ENCODE measurements at regions not wholly inside any gene's neighbourhood (a gene's known extent, or its start where the extent isn't known, plus 50 kb on each side); places are given as distances from the start of the nearest gene placed in this dataset.

DNA sequence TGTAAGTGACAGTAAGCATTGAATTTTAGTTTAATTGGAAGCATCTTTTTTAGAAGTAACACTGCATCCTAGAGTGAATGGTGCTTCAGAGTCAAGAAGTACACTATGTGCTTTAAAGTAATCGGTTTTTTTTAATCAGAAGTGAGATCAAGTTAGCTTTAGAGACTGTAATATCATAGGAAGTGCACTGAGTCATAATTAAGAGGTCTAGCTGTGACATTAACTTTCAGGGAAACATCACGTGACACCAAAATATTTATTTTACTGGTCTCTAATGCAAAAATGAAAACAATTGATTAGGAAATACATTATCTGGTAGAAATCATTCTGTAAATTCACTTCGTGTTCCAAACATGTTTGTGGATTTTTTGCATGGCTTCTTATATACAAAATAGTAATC lies 55.3 kb upstream of the KYNU start:
- WGBS (ENCODE audit: missing lambda C conversion rate): 37% methylated on average over 3 of the region's 3 CpGs

DNA sequence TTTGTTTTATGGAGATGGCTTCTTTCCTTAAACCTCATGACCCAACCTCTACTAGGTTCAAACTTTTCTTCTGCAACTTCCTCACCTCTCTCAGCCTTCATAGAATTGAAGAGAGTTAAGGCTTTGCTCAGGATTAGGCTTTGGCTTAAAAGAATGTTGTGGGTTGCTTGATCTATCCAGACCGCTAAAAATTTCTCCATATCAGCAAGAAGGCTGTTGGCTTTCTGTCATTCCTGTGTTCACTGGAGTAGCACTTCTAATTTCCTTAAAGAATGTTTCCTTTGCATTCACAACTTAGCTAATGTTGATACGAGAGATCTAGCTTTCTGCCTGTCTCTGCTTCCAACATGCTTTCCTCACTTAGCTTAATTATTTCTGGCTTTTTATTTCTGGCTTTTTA lies 58.1 kb upstream of the KYNU start:
- Histone ChIP-seq H3K4me3 (no peak overlapping the region), H3K4me2 (no peak overlapping the region), H3K4me1 (peaks cover 15% of the 10 kb centered on the region), H3K27ac (no peak overlapping the region), H3K9me3 (no peaks in the 10 kb centered on the region; the same call in 2 of the 3 replicates)
- DNase-seq (ENCODE audit: low read depth in 1 of 2, low spot score in 1 of 2) (no peak), FAIRE-seq (no peak), ATAC-seq (no peak)
- WGBS (ENCODE audit: missing lambda C conversion rate): 94% methylated on average over 2 of the region's 2 CpGs
- TF ChIP-seq FOSL2 (IDR thresholded peaks at IDR 0.05) (no peak), FOSL2 (CRISPR knock-in tag; IDR thresholded peaks at IDR 0.05) (no peak), NFE2L2 (conservative IDR thresholded peaks at IDR 0.05; ENCODE audit: low read length) (no peak), RNF2 (IDR thresholded peaks at IDR 0.05; ENCODE audit: borderline replicate concordance, low read depth) (no peak), RCOR1 (IDR thresholded peaks at IDR 0.05; ENCODE audit: low read depth, low read length) (no peak), JUN (IDR thresholded peaks at IDR 0.05) (no peak), CTCF (IDR thresholded peaks at IDR 0.05) (no peak), PHF8 (IDR thresholded peaks at IDR 0.05; ENCODE audit: borderline replicate concordance, low read depth) (no peak), JUNB (IDR thresholded peaks at IDR 0.05) (no peak), CBX2 (IDR thresholded peaks at IDR 0.05; ENCODE audit: borderline replicate concordance, low read depth) (no peak), RARB (CRISPR knock-in tag; IDR thresholded peaks at IDR 0.05) (no peak), HOXA7 (CRISPR knock-in tag; IDR thresholded peaks at IDR 0.05) (no peak), HMGXB4 (CRISPR knock-in tag; IDR thresholded peaks at IDR 0.05; ENCODE audit: borderline replicate concordance) (no peak), KDM5A (IDR thresholded peaks at IDR 0.05) (no peak)
- TF ChIP-seq, protein P1, sequence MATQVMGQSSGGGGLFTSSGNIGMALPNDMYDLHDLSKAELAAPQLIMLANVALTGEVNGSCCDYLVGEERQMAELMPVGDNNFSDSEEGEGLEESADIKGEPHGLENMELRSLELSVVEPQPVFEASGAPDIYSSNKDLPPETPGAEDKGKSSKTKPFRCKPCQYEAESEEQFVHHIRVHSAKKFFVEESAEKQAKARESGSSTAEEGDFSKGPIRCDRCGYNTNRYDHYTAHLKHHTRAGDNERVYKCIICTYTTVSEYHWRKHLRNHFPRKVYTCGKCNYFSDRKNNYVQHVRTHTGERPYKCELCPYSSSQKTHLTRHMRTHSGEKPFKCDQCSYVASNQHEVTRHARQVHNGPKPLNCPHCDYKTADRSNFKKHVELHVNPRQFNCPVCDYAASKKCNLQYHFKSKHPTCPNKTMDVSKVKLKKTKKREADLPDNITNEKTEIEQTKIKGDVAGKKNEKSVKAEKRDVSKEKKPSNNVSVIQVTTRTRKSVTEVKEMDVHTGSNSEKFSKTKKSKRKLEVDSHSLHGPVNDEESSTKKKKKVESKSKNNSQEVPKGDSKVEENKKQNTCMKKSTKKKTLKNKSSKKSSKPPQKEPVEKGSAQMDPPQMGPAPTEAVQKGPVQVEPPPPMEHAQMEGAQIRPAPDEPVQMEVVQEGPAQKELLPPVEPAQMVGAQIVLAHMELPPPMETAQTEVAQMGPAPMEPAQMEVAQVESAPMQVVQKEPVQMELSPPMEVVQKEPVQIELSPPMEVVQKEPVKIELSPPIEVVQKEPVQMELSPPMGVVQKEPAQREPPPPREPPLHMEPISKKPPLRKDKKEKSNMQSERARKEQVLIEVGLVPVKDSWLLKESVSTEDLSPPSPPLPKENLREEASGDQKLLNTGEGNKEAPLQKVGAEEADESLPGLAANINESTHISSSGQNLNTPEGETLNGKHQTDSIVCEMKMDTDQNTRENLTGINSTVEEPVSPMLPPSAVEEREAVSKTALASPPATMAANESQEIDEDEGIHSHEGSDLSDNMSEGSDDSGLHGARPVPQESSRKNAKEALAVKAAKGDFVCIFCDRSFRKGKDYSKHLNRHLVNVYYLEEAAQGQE (IDR thresholded peaks at IDR 0.05): no peak
- CTCF ChIA-PET: no interaction called here
- POLR2A ChIA-PET: no interaction called here

More for the DNA sequence above, 55.3 kb upstream of the KYNU start:
- TF ChIP-seq KDM5A (IDR thresholded peaks at IDR 0.05) (no peak), EHF (CRISPR knock-in tag; IDR thresholded peaks at IDR 0.05) (no peak), MAFK (IDR thresholded peaks at IDR 0.05; ENCODE audit: partially characterized antibody) (no peak), GATA3 (IDR thresholded peaks at IDR 0.05; ENCODE audit: borderline replicate concordance) (no peak), FOSL2 (IDR thresholded peaks at IDR 0.05) (no peak), FOSL2 (CRISPR knock-in tag; IDR thresholded peaks at IDR 0.05) (no peak), ATOH8 (CRISPR knock-in tag; IDR thresholded peaks at IDR 0.05; ENCODE audit: low read depth) (no peak), HOXB13 (CRISPR knock-in tag; IDR thresholded peaks at IDR 0.05; ENCODE audit: low read depth) (no peak), MAX (IDR thresholded peaks at IDR 0.05) (no peak), KDM1A (IDR thresholded peaks at IDR 0.05; ENCODE audit: low read depth) (no peak), NFE2L2 (conservative IDR thresholded peaks at IDR 0.05; ENCODE audit: low read length) (no peak), CTCF (IDR thresholded peaks at IDR 0.05) (no peak), HOXB5 (CRISPR knock-in tag; IDR thresholded peaks at IDR 0.05) (no peak), RFX5 (IDR thresholded peaks at IDR 0.05) (no peak), JUNB (IDR thresholded peaks at IDR 0.05) (no peak), HDAC2 (IDR thresholded peaks at IDR 0.05) (no peak), CHD4 (IDR thresholded peaks at IDR 0.05; ENCODE audit: borderline replicate concordance) (no peak), RCOR1 (IDR thresholded peaks at IDR 0.05; ENCODE audit: low read depth, low read length) (no peak)
- Histone ChIP-seq H3K4me2 (no peak overlapping the region), H3K27ac (no peak overlapping the region; a peak in 1 of 6 replicates), H3K4me3 (no peak overlapping the region), H3K9me3 (no peaks in the 10 kb centered on the region), H3K4me1 (peaks cover 4% of the 10 kb centered on the region)
- ATAC-seq (no peak), FAIRE-seq (no peak), DNase-seq (ENCODE audit: low read depth in 1 of 2, low spot score in 1 of 2) (no peak)
- CTCF ChIA-PET: interaction anchor here (1.1 kb wide), 1 partner anchor 22 kb away, joined by 3 read pairs; no protein-coding TSS in a partner anchor
- POLR2A ChIA-PET: no interaction called here

Data from A549 (cell line).